Ascending aorta (tissue), 2 donors: ENCODE measurements at regions not wholly inside any gene's neighbourhood (a gene's known extent, or its start where the extent isn't known, plus 50 kb on each side); places are given as distances from the start of the nearest gene placed in this dataset.

Source experiments
- DNase-seq, 2 donors: peaks; one replicate each; pipeline ENCODE4 v3.0.0-alpha.2; 2019; ENCODE audit warnings: low spot score in 2 of 2
- H3K27ac ChIP-seq, 2 donors: fragments of 200-600 bp; sonication (generic); one replicate each; pipeline ENCODE4 v1.5.1; 2016 to 2017; ENCODE audit warnings: mild to moderate bottlenecking in 1 of 2
- H3K27me3 ChIP-seq: fragments of 200-600 bp; sonication (generic); one replicate; pipeline ENCODE4 v1.5.1; 2017
- H3K36me3 ChIP-seq, 2 donors: fragments of 200-600 bp; sonication (generic); one replicate each; pipeline ENCODE4 v1.5.1; 2016
- H3K4me1 ChIP-seq, 2 donors: fragments of 200-600 bp; sonication (generic); one replicate each; pipeline ENCODE4 v1.5.1; 2016 to 2017; ENCODE audit warnings: mild to moderate bottlenecking in 1 of 2
- H3K4me3 ChIP-seq, 2 donors: fragments of 200-600 bp; sonication (generic); one replicate each; pipeline ENCODE4 v1.5.1; 2016 to 2017; ENCODE audit warnings: mild to moderate bottlenecking in 1 of 2
- H3K9me3 ChIP-seq, 2 donors: fragments of 200-600 bp; sonication (generic); one replicate each; pipeline ENCODE4 v1.5.1; 2016
- CTCF ChIP-seq, 3 experiments: fragments of 200-600 bp in 2 of 3; fragments of 450-650 bp in 1 of 3; sonication (generic) in 2 of 3; IDR thresholded peaks; one replicate each; pipeline ENCODE4 v1.5.1; 2016 to 2019; ENCODE audit warnings: antibody characterized with exemption in 3 of 3, mild to moderate bottlenecking in 1 of 3, moderate library complexity in 1 of 3
- intact Hi-C: fragments of 100-400 bp; cut with DNase I; formaldehyde crosslinking; loops from one replicate; pipeline ENCODE4 v1.15.1; 2023

- no peaks in the 10 kb centered on the region for H3K4me1 ChIP-seq
- no peak overlapping the region for H3K27ac ChIP-seq
- peaks cover 0 to 4% of the 10 kb centered on the region in 2 donors for H3K9me3 ChIP-seq
- TF ChIP-seq CTCF (IDR thresholded peaks at IDR 0.05): no peak
- H3K4me3 ChIP-seq: no peak overlapping the region
- DNase-seq: no peak
- H3K27me3 ChIP-seq: no peaks in the 10 kb centered on the region
- intact Hi-C loops: no loop called here
- no peaks in the 10 kb centered on the region for H3K36me3 ChIP-seq
Observed at GRCh38 chr16:55189682-55190636, 134.0 kb upstream of the IRX6 start.

DNA sequence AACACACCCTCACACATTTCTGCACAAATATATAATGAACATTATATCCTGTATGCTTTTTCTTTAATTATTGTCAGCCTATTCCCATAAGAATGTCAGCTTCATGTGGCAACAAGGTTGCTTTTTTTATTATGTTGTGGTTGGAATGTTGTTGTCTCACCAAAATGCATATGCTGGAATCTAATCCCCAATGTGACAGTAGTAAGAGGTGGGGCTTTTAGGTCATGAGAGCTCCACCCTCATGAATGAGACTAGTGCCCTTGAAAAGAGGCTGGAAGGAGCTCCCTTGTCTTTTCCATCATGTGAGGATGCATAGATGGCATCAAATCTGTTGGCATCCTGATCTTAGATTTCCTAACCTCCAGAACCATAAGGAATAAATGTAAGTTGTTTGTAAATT is 131.3 kb upstream of the IRX6 start:
- Histone ChIP-seq H3K9me3 (peaks cover 0 to 4% of the 10 kb centered on the region in 2 donors), H3K36me3 (no peaks in the 10 kb centered on the region), H3K4me1 (no peaks in the 10 kb centered on the region), H3K4me3 (no peak overlapping the region), H3K27me3 (no peaks in the 10 kb centered on the region), H3K27ac (no peak overlapping the region)
- DNase-seq: no peak
- intact Hi-C loops: no loop called here
- no peak for TF ChIP-seq CTCF (IDR thresholded peaks at IDR 0.05)

GRCh38 chr16:55203570-55203969 is 120.4 kb upstream of the IRX6 start:
- Histone ChIP-seq H3K27me3 (no peaks in the 10 kb centered on the region), H3K4me1 (no peaks in the 10 kb centered on the region), H3K9me3 (no peaks in the 10 kb centered on the region), H3K4me3 (no peak overlapping the region), H3K36me3 (no peaks in the 10 kb centered on the region), H3K27ac (no peak overlapping the region)
- DNase-seq: no peak
- intact Hi-C loops: no loop called here
- no peak for TF ChIP-seq CTCF (IDR thresholded peaks at IDR 0.05)

GRCh38 chr16:55204069-55204468 is 119.9 kb upstream of the IRX6 start:
- DNase-seq: no peak
- H3K4me1 ChIP-seq: no peaks in the 10 kb centered on the region
- no peak for TF ChIP-seq CTCF (IDR thresholded peaks at IDR 0.05)
- H3K27me3 ChIP-seq: no peaks in the 10 kb centered on the region
- no peaks in the 10 kb centered on the region for H3K36me3 ChIP-seq
- intact Hi-C loops: no loop called here
- H3K4me3 ChIP-seq: no peak overlapping the region
- H3K27ac ChIP-seq: no peak overlapping the region
- H3K9me3 ChIP-seq: no peaks in the 10 kb centered on the region

- Histone ChIP-seq H3K36me3 (no peaks in the 10 kb centered on the region), H3K4me1 (no peaks in the 10 kb centered on the region), H3K27ac (no peak overlapping the region), H3K4me3 (no peak overlapping the region), H3K27me3 (no peaks in the 10 kb centered on the region), H3K9me3 (no peaks in the 10 kb centered on the region)
- intact Hi-C loops: no loop called here
- no peak for TF ChIP-seq CTCF (IDR thresholded peaks at IDR 0.05)
- DNase-seq: no peak
Observed at GRCh38 chr16:55204923-55205322, 119.1 kb upstream of the IRX6 start.
